T-helper 17 cell (primary cell): ENCODE measurements at regions not wholly inside any gene's neighbourhood (a gene's known extent, or its start where the extent isn't known, plus 50 kb on each side); places are given as distances from the start of the nearest gene placed in this dataset.
"Not testable (repeated sequence)": the region's sequence is repeated elsewhere in the genome, so short reads cannot be mapped to it uniquely, and the experiment has no call there.

Experiments used
- ATAC-seq: fragments of 150-1000 bp; cut with Tn5 transposase; 2 replicates; pipeline ENCODE4 v1.10.0; 2021; ENCODE audit warnings: mild to moderate bottlenecking, moderate library complexity
- DNase-seq, 3 donors: peaks; one replicate each; pipeline versions ENCODE4 v3.0.0 to v3.0.0-alpha.2; 2020 to 2021
- H3K9me3 ChIP-seq: one replicate; pipeline ENCODE4 v1.7.0; 2013; ENCODE audit warnings: low read length, mild to moderate bottlenecking; ENCODE audit not compliant: control insufficient read depth, poor library complexity, severe bottlenecking
- H3K27ac Mint-ChIP-seq: one replicate; pipeline ENCODE4 v1.8.0; 2022; ENCODE audit warnings: mild to moderate bottlenecking, moderate library complexity, mixed read lengths
- H3K27me3 Mint-ChIP-seq: one replicate; pipeline ENCODE4 v1.8.0; 2022; ENCODE audit warnings: mixed read lengths
- H3K36me3 Mint-ChIP-seq: one replicate; pipeline ENCODE4 v1.8.0; 2022; ENCODE audit warnings: low read depth, mixed read lengths
- H3K4me1 Mint-ChIP-seq: one replicate; pipeline ENCODE4 v1.8.0; 2022; ENCODE audit warnings: mild to moderate bottlenecking, mixed read lengths
- H3K4me3 Mint-ChIP-seq: one replicate; pipeline ENCODE4 v1.8.0; 2022; ENCODE audit warnings: mild to moderate bottlenecking, moderate library complexity, mixed read lengths

DNA sequence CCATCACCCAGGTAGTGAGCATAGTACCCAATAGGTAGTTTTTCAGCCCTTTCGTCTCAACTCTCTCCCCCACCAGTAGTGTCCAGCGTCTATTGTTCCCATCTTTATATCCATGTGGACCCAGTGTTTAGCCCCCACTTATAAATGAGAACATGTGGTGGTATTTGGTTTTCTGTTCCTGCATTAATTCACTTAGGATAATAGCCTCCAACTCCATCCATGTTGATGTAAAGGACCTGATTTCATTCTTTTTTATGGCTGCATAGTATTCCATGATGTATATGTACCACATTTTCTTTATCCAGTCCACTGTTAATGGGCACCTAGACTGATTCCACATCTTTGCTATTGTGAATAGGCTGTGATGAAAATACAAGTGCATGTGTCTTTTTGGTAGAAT is 51.3 kb downstream of the NACA2 start:
- not testable (repeated sequence) for H3K27me3 Mint-ChIP-seq, ATAC-seq, H3K36me3 Mint-ChIP-seq, DNase-seq, H3K4me1 Mint-ChIP-seq, H3K4me3 Mint-ChIP-seq, H3K9me3 ChIP-seq, H3K27ac Mint-ChIP-seq

DNA sequence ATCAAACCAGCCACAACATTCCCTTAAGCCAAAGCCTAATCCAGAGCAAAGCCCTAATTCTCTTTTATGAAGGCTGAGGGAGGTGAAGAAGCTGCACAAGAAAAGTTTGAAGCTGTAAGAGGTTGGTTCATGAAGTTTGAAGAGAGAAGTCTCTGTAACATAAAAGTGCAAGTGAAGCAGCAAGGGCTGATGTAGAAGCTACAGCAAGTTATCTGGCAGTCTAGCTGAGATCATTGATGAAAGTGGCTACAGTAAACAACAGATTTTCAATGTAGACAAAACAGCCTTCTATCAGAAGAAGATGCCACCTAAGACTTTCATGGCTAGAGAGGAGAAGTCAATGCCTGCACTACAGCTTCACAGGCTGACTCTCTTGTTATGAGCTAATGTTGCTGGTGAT is 52.5 kb downstream of the NACA2 start:
- no peaks in the 10 kb centered on the region for H3K36me3 Mint-ChIP-seq
- H3K4me1 Mint-ChIP-seq: peaks cover 5% of the 10 kb centered on the region

DNA sequence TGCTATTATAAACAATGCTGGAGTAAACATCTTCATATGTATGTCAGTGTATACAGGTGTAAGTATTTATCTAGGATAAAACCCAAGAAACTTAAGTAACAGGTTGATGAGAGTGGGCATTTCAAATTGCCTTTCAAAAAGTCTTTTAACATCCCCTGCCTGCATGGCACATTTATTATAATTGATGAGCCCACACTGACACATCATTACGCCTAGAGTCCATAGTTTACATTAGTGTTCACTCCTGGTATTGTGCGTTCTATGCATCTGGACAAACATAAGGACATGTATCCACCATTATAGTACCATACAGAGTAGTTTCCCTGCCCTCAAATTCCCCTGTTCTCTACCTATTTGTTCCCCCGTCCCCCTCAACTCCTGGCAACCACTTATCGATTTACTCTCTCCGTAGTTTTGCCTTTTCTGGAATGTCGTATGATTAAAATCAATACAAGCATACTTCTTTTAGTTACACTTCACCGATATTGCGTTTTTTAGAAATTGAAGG is 53.7 kb downstream of the NACA2 start:
- Mint-ChIP-seq H3K4me3 (no peak overlapping the region), H3K27ac (no peak overlapping the region), H3K4me1 (peaks cover 5% of the 10 kb centered on the region), H3K36me3 (no peaks in the 10 kb centered on the region), H3K27me3 (peaks cover 5% of the 10 kb centered on the region)
- DNase-seq (no peak), ATAC-seq (no peak)
- peaks cover 3% of the 10 kb centered on the region for H3K9me3 ChIP-seq

More for the DNA sequence above, 52.5 kb downstream of the NACA2 start:
- Mint-ChIP-seq H3K27ac (no peak overlapping the region), H3K27me3 (peaks cover 5% of the 10 kb centered on the region), H3K4me3 (no peak overlapping the region)
- no peak for ATAC-seq
- H3K9me3 ChIP-seq: peaks cover 3% of the 10 kb centered on the region
- DNase-seq: no peak

DNA sequence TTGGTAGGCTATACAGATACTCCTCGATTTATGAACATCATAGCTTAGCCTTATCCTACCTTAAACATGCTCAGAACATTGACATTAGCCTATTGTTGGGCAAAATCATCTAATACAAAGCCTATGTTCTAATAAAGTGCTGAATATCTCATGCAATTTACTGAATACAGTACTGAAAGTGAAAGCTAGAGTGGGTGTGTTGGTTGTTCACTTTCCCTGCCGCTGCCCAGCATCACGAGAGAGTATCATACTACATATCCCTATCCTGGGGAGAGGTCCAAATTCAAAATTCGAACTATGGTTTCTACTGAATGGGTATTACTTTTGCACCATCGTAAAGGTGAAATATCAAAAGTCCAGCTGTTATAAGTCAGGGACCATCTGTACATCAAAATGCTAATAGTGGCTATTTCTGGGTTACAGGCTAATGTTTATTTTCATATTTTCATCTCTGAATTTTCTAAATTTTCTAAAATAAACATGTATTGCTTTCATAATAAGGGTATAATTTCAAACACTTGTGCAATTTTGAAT is 54.5 kb downstream of the NACA2 start:
- no peak overlapping the region for H3K27ac Mint-ChIP-seq
- ATAC-seq: no peak
- peaks cover 5% of the 10 kb centered on the region for H3K27me3 Mint-ChIP-seq
- H3K4me1 Mint-ChIP-seq: peaks cover 5% of the 10 kb centered on the region
- DNase-seq: no peak
- no peaks in the 10 kb centered on the region for H3K36me3 Mint-ChIP-seq
- H3K4me3 Mint-ChIP-seq: peak overlapping the region; percentile 50
- H3K9me3 ChIP-seq: peaks cover 3% of the 10 kb centered on the region
